ENCODE measurements at regions not wholly inside any gene's neighbourhood (a gene's known extent, or its start where the extent isn't known, plus 50 kb on each side); places are given as distances from the start of the nearest gene placed in this dataset.

DNA sequence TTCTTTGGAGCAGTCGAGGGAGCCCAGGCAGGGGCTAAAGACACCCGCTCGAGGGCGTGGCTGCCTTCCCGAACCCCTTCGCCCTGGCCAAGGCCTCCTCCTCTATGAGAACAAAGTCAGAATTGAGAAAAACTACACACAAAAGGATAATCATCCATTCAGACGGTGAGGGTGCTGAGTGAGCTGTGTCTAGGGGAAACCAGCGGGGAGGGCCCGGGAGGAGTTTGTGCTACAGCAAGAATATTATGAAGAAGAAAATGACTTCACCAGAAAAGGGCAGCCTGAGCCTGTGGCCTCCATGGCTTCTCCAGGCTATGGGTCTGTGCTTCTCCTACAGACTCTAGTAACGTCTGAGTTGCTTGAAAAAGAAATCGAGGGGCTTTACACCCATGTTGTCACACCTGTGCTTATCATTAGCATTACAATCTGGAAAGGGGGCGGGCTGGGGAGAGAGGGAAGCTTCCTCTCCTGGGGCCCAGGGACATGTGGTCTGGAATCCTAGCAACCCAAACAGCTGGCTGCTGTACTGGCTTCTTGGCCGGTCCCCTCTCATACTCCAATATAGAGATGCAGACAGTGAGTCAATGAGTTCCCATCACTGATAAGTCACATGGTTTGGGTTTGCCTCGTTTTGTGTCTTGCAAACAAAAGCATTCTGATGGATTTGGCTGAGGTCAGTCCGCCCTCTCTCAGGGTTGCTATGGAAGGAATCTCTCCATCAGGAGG lies 52.0 kb upstream of the ARL4C start:
- FAIRE-seq (no peak), DNase-seq (ENCODE audit: insufficient read length, low spot score) (no peak)
- TF ChIP-seq, protein P1, sequence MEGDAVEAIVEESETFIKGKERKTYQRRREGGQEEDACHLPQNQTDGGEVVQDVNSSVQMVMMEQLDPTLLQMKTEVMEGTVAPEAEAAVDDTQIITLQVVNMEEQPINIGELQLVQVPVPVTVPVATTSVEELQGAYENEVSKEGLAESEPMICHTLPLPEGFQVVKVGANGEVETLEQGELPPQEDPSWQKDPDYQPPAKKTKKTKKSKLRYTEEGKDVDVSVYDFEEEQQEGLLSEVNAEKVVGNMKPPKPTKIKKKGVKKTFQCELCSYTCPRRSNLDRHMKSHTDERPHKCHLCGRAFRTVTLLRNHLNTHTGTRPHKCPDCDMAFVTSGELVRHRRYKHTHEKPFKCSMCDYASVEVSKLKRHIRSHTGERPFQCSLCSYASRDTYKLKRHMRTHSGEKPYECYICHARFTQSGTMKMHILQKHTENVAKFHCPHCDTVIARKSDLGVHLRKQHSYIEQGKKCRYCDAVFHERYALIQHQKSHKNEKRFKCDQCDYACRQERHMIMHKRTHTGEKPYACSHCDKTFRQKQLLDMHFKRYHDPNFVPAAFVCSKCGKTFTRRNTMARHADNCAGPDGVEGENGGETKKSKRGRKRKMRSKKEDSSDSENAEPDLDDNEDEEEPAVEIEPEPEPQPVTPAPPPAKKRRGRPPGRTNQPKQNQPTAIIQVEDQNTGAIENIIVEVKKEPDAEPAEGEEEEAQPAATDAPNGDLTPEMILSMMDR (IDR thresholded peaks at IDR 0.05; ENCODE audit: insufficient read depth, missing control alignments), result no peak

DNA sequence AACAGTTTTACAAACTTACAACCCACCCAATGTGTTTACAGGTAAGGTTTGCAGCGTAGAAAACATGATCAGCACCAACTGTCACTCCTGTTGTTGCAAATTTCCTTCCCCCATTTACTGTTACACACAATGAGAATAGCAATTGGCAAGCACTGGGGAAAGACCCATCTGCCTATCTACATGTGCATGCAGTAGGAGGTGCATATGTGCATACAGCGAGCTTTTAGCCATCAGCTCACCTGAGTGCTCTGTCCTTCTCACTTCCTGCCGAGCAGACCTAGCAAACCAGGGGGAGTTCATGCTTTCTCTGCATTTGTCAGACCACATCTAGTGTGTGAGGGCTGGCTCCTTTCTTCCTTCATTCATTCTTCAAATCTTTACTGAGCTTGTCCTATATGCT lies 49.9 kb upstream of the ARL4C start:
- FAIRE-seq, result no peak
- no peak for DNase-seq (ENCODE audit: insufficient read length, low spot score)

More for the DNA sequence above, 49.9 kb upstream of the ARL4C start:
- TF ChIP-seq, protein P1 (IDR thresholded peaks at IDR 0.05; ENCODE audit: insufficient read depth, missing control alignments), result no peak
